ENCODE measurements at regions not wholly inside any gene's neighbourhood (a gene's known extent, or its start where the extent isn't known, plus 50 kb on each side); places are given as distances from the start of the nearest gene placed in this dataset.

- no peak overlapping the region for H2AK5ac ChIP-seq (ENCODE audit: low read depth, low read length)
- no peak overlapping the region for H2AK9ac ChIP-seq (replicated peaks; ENCODE audit: low read depth, low read length, poor library complexity)
- H4K91ac ChIP-seq (ENCODE audit: insufficient read depth, low read depth, low read length): no peak overlapping the region
- no peaks in the 10 kb centered on the region for H3K36me3 ChIP-seq (ENCODE audit: control insufficient read depth, insufficient read depth, low read length)
- H3K9ac ChIP-seq (ENCODE audit: low read depth, low read length): no peak overlapping the region
- no peaks in the 10 kb centered on the region for H3K79me1 ChIP-seq (ENCODE audit: low read depth in 1 of 2, low read length in 2 of 2)
- no peaks in the 10 kb centered on the region for H3K4me1 ChIP-seq (ENCODE audit: control insufficient read depth, insufficient read depth, low read length)
- no peaks in the 10 kb centered on the region for H4K20me1 ChIP-seq (ENCODE audit: insufficient read depth, low read length)
- POLR2A ChIA-PET (ENCODE audit: unreplicated experiment): no interaction called here
- H3K56ac ChIP-seq (ENCODE audit: extremely low read depth, insufficient read depth, low read length): no peak overlapping the region
- no peaks in the 10 kb centered on the region for H3K9me1 ChIP-seq (ENCODE audit: insufficient read depth, low read length)
- no peak overlapping the region for H2BK15ac ChIP-seq (ENCODE audit: low read depth, low read length)
- intact Hi-C loops (cut with micrococcal nuclease) (no loop called here), dilution Hi-C loops (cut with HindIII; ENCODE audit: low sequenced_read_pairs, unreplicated experiment) (no loop called here), in situ Hi-C loops (cut with MboI; ENCODE audit: low sequenced_read_pairs) (no loop called here)
- H3K23ac ChIP-seq (ENCODE audit: low read depth, low read length): no peak overlapping the region
- H3K4me2 ChIP-seq (ENCODE audit: low read depth, low read length): no peak overlapping the region
- H3K27me3 ChIP-seq (ENCODE audit: control insufficient read depth, insufficient read depth, low read length): no peaks in the 10 kb centered on the region
- H3K4me3 ChIP-seq (ENCODE audit: insufficient read depth, low read depth, low read length): no peak overlapping the region
- H3K27ac ChIP-seq (ENCODE audit: insufficient read depth, low read length): no peak overlapping the region
- DNase-seq: no peak
- H3K9me3 ChIP-seq (ENCODE audit: control insufficient read depth, insufficient read depth, low read length): no peaks in the 10 kb centered on the region
- no peak overlapping the region for H2BK20ac ChIP-seq (ENCODE audit: low read depth, low read length)
- H4K8ac ChIP-seq (ENCODE audit: low read depth in 2 of 2, low read length in 2 of 2): no peak overlapping the region
- no peak overlapping the region for H3K4ac ChIP-seq (ENCODE audit: low read depth, low read length)
- no peak overlapping the region for H4K5ac ChIP-seq (ENCODE audit: low read depth, low read length)
- H2BK5ac ChIP-seq (ENCODE audit: low read depth, low read length, poor library complexity, severe bottlenecking): no peak overlapping the region
- H3K18ac ChIP-seq (ENCODE audit: low read depth, low read length): no peak overlapping the region
- no peak overlapping the region for H2BK120ac ChIP-seq (ENCODE audit: low read depth, low read length)
- no peak for ATAC-seq (ENCODE audit: low read depth)
- BruUV-seq (replicated peaks): no TSS peak
- CTCF ChIA-PET: no interaction called here
- no peak overlapping the region for H2AFZ ChIP-seq (replicated peaks; ENCODE audit: low read length, poor library complexity)
- H3K14ac ChIP-seq (replicated peaks; ENCODE audit: low read depth, low read length): no peak overlapping the region
- TF ChIP-seq FOS (IDR thresholded peaks at IDR 0.05; ENCODE audit: low read depth, low read length) (no peak), NFE2L2 (IDR thresholded peaks at IDR 0.05; ENCODE audit: low read depth, low read length) (no peak), MAFK (IDR thresholded peaks at IDR 0.05; ENCODE audit: low read depth, low read length) (no peak), MXI1 (IDR thresholded peaks at IDR 0.05; ENCODE audit: borderline replicate concordance, low read depth, low read length) (no peak), USF2 (IDR thresholded peaks at IDR 0.05; ENCODE audit: low read depth, low read length) (no peak), CHD1 (IDR thresholded peaks at IDR 0.05; ENCODE audit: low read depth, low read length) (no peak), RAD21 (IDR thresholded peaks at IDR 0.05; ENCODE audit: low read length) (no peak), CTCF (conservative IDR thresholded peaks at IDR 0.05; ENCODE audit: low read depth, low read length) (no peak), BHLHE40 (IDR thresholded peaks at IDR 0.05; ENCODE audit: low read depth, low read length) (no peak), ELK1 (IDR thresholded peaks at IDR 0.05; ENCODE audit: borderline replicate concordance, low read depth, low read length) (no peak), SMC3 (IDR thresholded peaks at IDR 0.05; ENCODE audit: low read depth, low read length) (no peak), RFX5 (IDR thresholded peaks at IDR 0.05; ENCODE audit: low read depth, low read length) (no peak), CEBPB (IDR thresholded peaks at IDR 0.05; ENCODE audit: low read depth, low read length) (no peak), POLR2A (IDR thresholded peaks at IDR 0.05; ENCODE audit: low read depth, low read length) (no peak), RCOR1 (IDR thresholded peaks at IDR 0.05; ENCODE audit: insufficient replicate concordance, low read length) (no peak), MAZ (IDR thresholded peaks at IDR 0.05; ENCODE audit: borderline replicate concordance, low read depth, low read length) (no peak)
Measured at GRCh38 chr3:182622241-182622545, 171.1 kb upstream of the ATP11B start.
